Middle frontal gyrus (tissue), 1 donor: ENCODE measurements at regions not wholly inside any gene's neighbourhood (a gene's known extent, or its start where the extent isn't known, plus 50 kb on each side); places are given as distances from the start of the nearest gene placed in this dataset.
"Not testable (repeated sequence)": the region's sequence is repeated elsewhere in the genome, so short reads cannot be mapped to it uniquely, and the experiment has no call there.

Experiments
- DNase-seq: peaks from one replicate; pipeline ENCODE4 v3.0.0-alpha.2; 2015; ENCODE audit warnings: low spot score; ENCODE audit errors: extremely low spot score

- DNase-seq, result no peak
Observed at GRCh38 chr12:40431169-40431568, 206.4 kb downstream of the LRRK2 start.

GRCh38 chr12:40435251-40435650 is 210.5 kb downstream of the LRRK2 start:
- no peak for DNase-seq

GRCh38 chr12:40435951-40436350 is 211.2 kb downstream of the LRRK2 start:
- no peak for DNase-seq

GRCh38 chr12:40436564-40436963 is 211.8 kb downstream of the LRRK2 start:
- DNase-seq, result no peak

- DNase-seq, result no peak
Observed at GRCh38 chr12:40439771-40440492, 215.1 kb downstream of the LRRK2 start.

- no peak for DNase-seq
Observed at GRCh38 chr12:40444174-40444573, 219.4 kb downstream of the LRRK2 start.

- DNase-seq, result no peak
Observed at GRCh38 chr12:40446385-40446784, 221.6 kb downstream of the LRRK2 start.

GRCh38 chr12:40448523-40448922 is 223.7 kb downstream of the LRRK2 start:
- DNase-seq, result not testable (repeated sequence)

- no peak for DNase-seq
Observed at GRCh38 chr12:40451661-40452060, 226.9 kb downstream of the LRRK2 start.

GRCh38 chr12:40464121-40464520 is 228.1 kb upstream of the CNTN1 start:
- no peak for DNase-seq

- no peak for DNase-seq
Observed at GRCh38 chr12:40469736-40470135, 222.5 kb upstream of the CNTN1 start.

- no peak for DNase-seq
Observed at GRCh38 chr12:40473962-40474361, 218.3 kb upstream of the CNTN1 start.

- no peak for DNase-seq
Observed at GRCh38 chr12:40474630-40475029, 217.6 kb upstream of the CNTN1 start.

- DNase-seq, result peak; percentile 12
Observed at GRCh38 chr12:40499856-40500255, 192.4 kb upstream of the CNTN1 start.

- no peak for DNase-seq
Observed at GRCh38 chr12:40502322-40502721, 189.9 kb upstream of the CNTN1 start.

GRCh38 chr12:40505327-40505726 is 186.9 kb upstream of the CNTN1 start:
- no peak for DNase-seq

- no peak for DNase-seq
Observed at GRCh38 chr12:40508421-40508820, 183.8 kb upstream of the CNTN1 start.

GRCh38 chr12:40511341-40511740 is 180.9 kb upstream of the CNTN1 start:
- DNase-seq, result no peak

GRCh38 chr12:40515041-40515816 is 177.0 kb upstream of the CNTN1 start:
- DNase-seq, result no peak

- no peak for DNase-seq
Observed at GRCh38 chr12:40522837-40523236, 169.4 kb upstream of the CNTN1 start.

- DNase-seq, result no peak
Observed at GRCh38 chr12:40525054-40525453, 167.2 kb upstream of the CNTN1 start.

GRCh38 chr12:40534828-40535227 is 157.4 kb upstream of the CNTN1 start:
- DNase-seq, result no peak

GRCh38 chr12:40551466-40551865 is 140.8 kb upstream of the CNTN1 start:
- no peak for DNase-seq
